Upper lobe of left lung (tissue), 6 donors: ENCODE measurements at regions not wholly inside any gene's neighbourhood (a gene's known extent, or its start where the extent isn't known, plus 50 kb on each side); places are given as distances from the start of the nearest gene placed in this dataset.
"Not testable (repeated sequence)": the region's sequence is repeated elsewhere in the genome, so short reads cannot be mapped to it uniquely, and the experiment has no call there.

Experiments
- ATAC-seq, 2 donors: fragments of 200-7000 bp; cut with Tn5 transposase; one replicate each; pipeline ENCODE4 v1.9.1; 2022; ENCODE audit warnings: mild to moderate bottlenecking in 2 of 2, moderate library complexity in 2 of 2; ENCODE audit not compliant: low FRiP score in 2 of 2
- DNase-seq, 2 donors: peaks; one replicate each; pipeline ENCODE4 v3.0.0-alpha.2; 2019 to 2020
- H3K27ac ChIP-seq, 4 donors: fragments of 200-600 bp; sonication (generic); one replicate each; pipeline ENCODE4 v1.5.1; 2016 to 2019
- H3K27me3 ChIP-seq, 4 donors: fragments of 200-600 bp; sonication (generic); one replicate each; pipeline ENCODE4 v1.5.1; 2017 to 2019
- H3K36me3 ChIP-seq, 4 donors: fragments of 200-600 bp; sonication (generic); one replicate each; pipeline ENCODE4 v1.5.1; 2016 to 2019
- H3K4me1 ChIP-seq, 4 donors: fragments of 200-600 bp; sonication (generic); one replicate each; pipeline ENCODE4 v1.5.1; 2018 to 2019
- H3K4me3 ChIP-seq, 4 donors: fragments of 200-600 bp; sonication (generic); one replicate each; pipeline ENCODE4 v1.5.1; 2017 to 2019; ENCODE audit warnings: mild to moderate bottlenecking in 2 of 4, moderate library complexity in 1 of 4
- H3K9me3 ChIP-seq, 4 donors: fragments of 200-600 bp; sonication (generic); one replicate each; pipeline ENCODE4 v1.5.1; 2018 to 2019
- EP300 ChIP-seq, 4 donors: sonication (generic); formaldehyde crosslinking; IDR thresholded peaks; one replicate each; pipeline ENCODE4 v1.5.1; 2017; ENCODE audit warnings: antibody characterized with exemption in 4 of 4, control low read depth in 2 of 4
- POLR2A ChIP-seq, 4 donors: fragments of 450-650 bp; IDR thresholded peaks; one replicate each; pipeline ENCODE4 v1.5.1; 2016 to 2017; ENCODE audit warnings: antibody characterized with exemption in 4 of 4, mild to moderate bottlenecking in 2 of 4
- POLR2AphosphoS5 ChIP-seq, 2 donors: sonication (generic); formaldehyde crosslinking; IDR thresholded peaks; one replicate each; pipeline ENCODE4 v1.5.1; 2017; ENCODE audit warnings: antibody characterized with exemption in 2 of 2
- WGBS, 2 donors: methylation state at CpG; one replicate each; pipeline ENCODE4 v1.1.5; 2017 to 2018; 5-methylcytosine and 5-hydroxymethylcytosine counted together
- TF ChIP-seq, protein P1 (sequence below), 6 experiments: fragments of 450-650 bp in 4 of 6; fragments of 200-600 bp in 2 of 6; sonication (generic) in 2 of 6; IDR thresholded peaks; one replicate each; pipeline ENCODE4 v1.5.1; 2016 to 2019; ENCODE audit warnings: antibody characterized with exemption in 6 of 6
- donor health status: DM: no; HTN: no; CAD: no; lungs with moderate emphysema.
- donor health status: DM: no; HTN: yes; CAD: no; lungs with severe emphysema.

DNA sequence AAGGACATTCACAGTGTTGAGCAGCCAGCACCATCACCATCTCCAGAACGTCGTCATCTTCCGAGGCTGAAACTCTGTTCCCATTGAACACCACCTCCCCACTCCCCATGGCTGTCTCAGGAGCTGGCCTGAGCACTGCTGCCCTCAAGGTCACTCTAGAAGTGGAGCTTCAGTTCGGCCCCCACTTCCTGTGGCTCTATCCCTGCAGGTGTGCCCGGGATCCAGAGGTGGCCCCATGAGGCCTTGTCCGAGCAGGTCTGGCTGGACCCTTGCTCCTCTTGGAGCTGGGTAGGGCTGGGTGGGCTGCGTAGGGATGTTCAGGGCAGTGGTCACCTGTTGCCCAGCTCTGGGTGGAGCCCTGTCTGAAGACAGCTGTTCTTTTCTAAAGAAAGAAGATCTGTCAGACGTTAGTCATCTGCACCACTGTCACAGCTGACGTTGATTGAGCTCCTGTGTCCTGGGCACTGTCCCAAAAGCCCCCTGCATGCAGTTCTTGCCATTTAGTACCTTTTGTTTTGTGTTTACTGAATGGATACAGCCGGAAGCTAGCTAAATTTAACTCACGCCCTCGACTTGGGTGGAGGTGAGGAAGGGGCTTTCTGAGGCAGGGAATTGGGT lies 75.5 kb upstream of the CLDN5 start:
- no peak for TF ChIP-seq POLR2A (IDR thresholded peaks at IDR 0.05)
- TF ChIP-seq POLR2AphosphoS5 (IDR thresholded peaks at IDR 0.05): peak in 1 of 2 donors; percentile 63
- TF ChIP-seq, protein P1, sequence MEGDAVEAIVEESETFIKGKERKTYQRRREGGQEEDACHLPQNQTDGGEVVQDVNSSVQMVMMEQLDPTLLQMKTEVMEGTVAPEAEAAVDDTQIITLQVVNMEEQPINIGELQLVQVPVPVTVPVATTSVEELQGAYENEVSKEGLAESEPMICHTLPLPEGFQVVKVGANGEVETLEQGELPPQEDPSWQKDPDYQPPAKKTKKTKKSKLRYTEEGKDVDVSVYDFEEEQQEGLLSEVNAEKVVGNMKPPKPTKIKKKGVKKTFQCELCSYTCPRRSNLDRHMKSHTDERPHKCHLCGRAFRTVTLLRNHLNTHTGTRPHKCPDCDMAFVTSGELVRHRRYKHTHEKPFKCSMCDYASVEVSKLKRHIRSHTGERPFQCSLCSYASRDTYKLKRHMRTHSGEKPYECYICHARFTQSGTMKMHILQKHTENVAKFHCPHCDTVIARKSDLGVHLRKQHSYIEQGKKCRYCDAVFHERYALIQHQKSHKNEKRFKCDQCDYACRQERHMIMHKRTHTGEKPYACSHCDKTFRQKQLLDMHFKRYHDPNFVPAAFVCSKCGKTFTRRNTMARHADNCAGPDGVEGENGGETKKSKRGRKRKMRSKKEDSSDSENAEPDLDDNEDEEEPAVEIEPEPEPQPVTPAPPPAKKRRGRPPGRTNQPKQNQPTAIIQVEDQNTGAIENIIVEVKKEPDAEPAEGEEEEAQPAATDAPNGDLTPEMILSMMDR (IDR thresholded peaks at IDR 0.05): no peak
- peak in 2 of 4 donors; percentile 75 to 92 for TF ChIP-seq EP300 (IDR thresholded peaks at IDR 0.05)
- H3K4me1 ChIP-seq: peaks cover 19 to 35% (median 23%) of the 10 kb centered on the region in 4 donors
- no peaks in the 10 kb centered on the region for H3K9me3 ChIP-seq
- WGBS, 2 donors: 76 to 85% methylated on average over 10 to 11 of the region's 12 CpGs
- no peak for DNase-seq
- no peak overlapping the region for H3K4me3 ChIP-seq
- no peak for ATAC-seq
- no peaks in the 10 kb centered on the region for H3K36me3 ChIP-seq
- H3K27ac ChIP-seq: peak overlapping the region; percentile 57 to 87 (median 76)
- no peaks in the 10 kb centered on the region for H3K27me3 ChIP-seq

DNA sequence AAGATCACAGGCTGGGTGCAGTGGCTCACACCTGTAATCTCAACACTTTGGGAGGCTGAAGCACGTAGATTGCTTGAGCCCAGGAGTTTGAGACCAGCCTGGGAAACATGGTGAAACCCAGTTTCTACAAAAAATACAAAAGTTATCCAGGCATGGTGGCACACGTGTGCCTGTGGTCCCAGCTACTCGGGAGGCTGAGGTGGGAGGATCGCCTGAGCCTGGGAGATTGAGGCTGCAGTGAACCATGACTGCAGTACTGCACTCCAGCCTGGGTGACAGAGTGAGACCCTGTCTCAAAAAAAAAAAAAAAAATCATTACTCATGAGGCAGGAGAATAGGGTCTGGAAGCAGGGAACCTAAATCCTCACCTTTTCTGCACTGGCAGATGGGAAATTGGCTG lies 79.1 kb upstream of the CLDN5 start:
- not testable (repeated sequence) for DNase-seq, H3K36me3 ChIP-seq, ATAC-seq, H3K9me3 ChIP-seq, H3K27me3 ChIP-seq, H3K27ac ChIP-seq, H3K4me3 ChIP-seq
- H3K4me1 ChIP-seq: peaks cover 15 to 40% (median 33%) of the 10 kb centered on the region in 4 donors
- 83 to 89% methylated on average over 4 of the region's 4 CpGs for WGBS, 2 donors

DNA sequence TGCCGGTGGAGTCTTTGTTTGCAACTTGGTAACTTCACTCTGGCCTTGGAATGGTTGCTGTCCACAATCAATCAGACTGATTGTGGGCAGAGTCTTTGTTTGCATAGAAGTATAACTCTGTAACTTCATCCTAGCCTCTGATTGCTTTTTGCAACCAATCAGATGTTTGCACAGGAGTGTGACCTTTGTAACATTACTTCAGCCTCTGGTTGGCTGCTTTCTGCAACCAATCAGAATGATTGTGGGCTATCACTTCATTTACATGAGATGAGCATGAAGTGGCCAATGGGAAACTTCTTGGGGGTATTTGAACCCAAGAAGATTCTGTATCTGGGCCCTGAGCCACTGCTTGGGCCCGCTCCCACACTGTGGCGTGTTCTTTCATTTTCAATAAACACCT lies 79.6 kb upstream of the CLDN5 start:
- TF ChIP-seq EP300 (IDR thresholded peaks at IDR 0.05) (no peak), POLR2AphosphoS5 (IDR thresholded peaks at IDR 0.05) (no peak), POLR2A (IDR thresholded peaks at IDR 0.05) (no peak)
- TF ChIP-seq, protein P1 (IDR thresholded peaks at IDR 0.05): no peak
- peaks cover 11 to 38% (median 29%) of the 10 kb centered on the region in 4 donors for H3K4me1 ChIP-seq
- H3K27me3 ChIP-seq: no peaks in the 10 kb centered on the region
- no peak for ATAC-seq
- H3K27ac ChIP-seq: no peak overlapping the region
- no peak for DNase-seq
- no peak overlapping the region for H3K4me3 ChIP-seq
- WGBS, 2 donors: 92 to 98% methylated on average over 3 of the region's 3 CpGs
- H3K36me3 ChIP-seq: no peaks in the 10 kb centered on the region
- no peaks in the 10 kb centered on the region for H3K9me3 ChIP-seq

DNA sequence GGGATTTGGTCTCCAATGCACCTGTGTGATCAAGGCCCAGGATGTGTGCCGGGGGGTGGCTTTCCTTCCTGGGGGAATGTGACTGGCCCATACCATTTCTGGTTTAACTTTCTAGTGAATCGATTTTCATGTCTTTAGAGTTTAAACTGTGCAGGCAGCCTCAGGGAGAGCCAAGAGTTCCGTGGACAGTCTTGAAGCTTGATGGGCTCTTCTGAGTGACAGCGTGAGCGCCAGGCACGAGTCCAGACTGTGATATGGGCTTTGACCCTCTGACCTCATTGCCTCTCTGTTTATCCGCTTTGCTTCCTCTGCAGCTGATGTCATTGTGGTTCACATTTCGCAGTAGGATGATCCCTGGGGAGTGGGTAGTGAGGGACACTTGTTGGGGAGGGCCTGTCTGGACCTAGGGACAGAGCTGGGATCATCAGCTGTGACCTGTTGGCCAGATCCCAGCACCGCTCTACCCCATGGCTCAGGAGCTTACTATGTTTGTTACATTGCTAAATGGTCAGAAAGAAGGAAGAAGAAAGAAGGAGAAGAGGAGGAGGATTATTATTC lies 80.6 kb upstream of the CLDN5 start:
- 55 to 67% methylated on average over 9 of the region's 9 CpGs for WGBS, 2 donors
- Histone ChIP-seq H3K4me1 (peaks cover 8 to 34% (median 24%) of the 10 kb centered on the region in 4 donors), H3K4me3 (no peak overlapping the region), H3K27me3 (no peaks in the 10 kb centered on the region), H3K27ac (peak overlapping the region; percentile 5 to 73 (median 29)), H3K36me3 (no peaks in the 10 kb centered on the region), H3K9me3 (no peaks in the 10 kb centered on the region)
- DNase-seq: no peak
- TF ChIP-seq EP300 (IDR thresholded peaks at IDR 0.05) (peak in 2 of 4 donors; percentile 63 to 86), POLR2A (IDR thresholded peaks at IDR 0.05) (no peak), POLR2AphosphoS5 (IDR thresholded peaks at IDR 0.05) (peak; percentile 74 to 85)
- no peak for ATAC-seq

DNA sequence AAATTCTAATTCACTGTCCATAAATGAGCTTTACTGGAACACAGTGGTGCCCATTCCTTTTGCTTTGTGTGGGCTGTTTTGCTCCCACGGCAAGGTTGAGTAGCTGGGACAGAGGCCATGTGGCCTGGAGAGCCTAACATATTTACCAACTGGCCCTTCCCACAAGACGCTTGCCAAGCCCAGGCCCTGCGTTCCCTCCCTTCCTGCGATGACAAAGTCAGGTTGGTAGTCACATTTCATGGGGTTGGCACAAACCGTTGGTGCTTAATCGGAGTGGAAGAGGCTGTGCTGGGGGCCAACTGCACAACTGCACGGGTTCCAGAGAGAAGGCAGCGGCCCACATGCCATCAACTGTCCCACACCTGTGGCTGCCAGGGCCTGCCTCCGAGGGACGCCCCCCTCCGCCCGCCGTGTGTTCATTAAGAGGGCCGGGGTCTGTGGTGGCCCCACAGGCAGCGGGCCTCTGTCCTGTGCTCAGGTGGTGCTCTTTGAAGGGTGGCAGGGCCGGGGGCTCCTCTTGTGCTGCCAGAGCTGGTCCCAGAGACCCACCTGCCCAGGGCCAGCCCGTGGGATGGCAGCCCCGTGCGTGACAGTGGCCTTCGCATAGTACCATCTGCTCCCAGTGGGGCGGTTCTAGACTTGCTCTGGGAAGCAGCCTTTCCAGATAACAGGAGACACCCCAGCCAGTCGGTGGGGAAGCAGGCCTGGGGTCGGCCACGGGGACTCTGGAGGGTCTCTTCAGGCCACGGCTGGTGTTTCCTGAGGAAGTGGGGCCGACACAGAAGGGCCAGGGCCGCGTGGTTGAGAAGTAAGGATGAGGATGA lies 81.5 kb upstream of the CLDN5 start:
- H3K27me3 ChIP-seq: no peaks in the 10 kb centered on the region
- no peaks in the 10 kb centered on the region for H3K36me3 ChIP-seq
- H3K9me3 ChIP-seq: no peaks in the 10 kb centered on the region
- WGBS, 2 donors: 66 to 83% methylated on average over 18 to 19 of the region's 28 CpGs
- ATAC-seq: no peak
- H3K4me3 ChIP-seq: no peak overlapping the region
- H3K27ac ChIP-seq: peak overlapping the region; percentile 5 to 73 (median 29)
- peak in 1 of 2 donors; percentile 72 for DNase-seq
- H3K4me1 ChIP-seq: peaks cover 8 to 31% (median 24%) of the 10 kb centered on the region in 4 donors
- TF ChIP-seq EP300 (IDR thresholded peaks at IDR 0.05): peak in 1 of 4 donors; percentile 5
- peak in 1 of 2 donors; percentile 59 for TF ChIP-seq POLR2AphosphoS5 (IDR thresholded peaks at IDR 0.05)
- TF ChIP-seq, protein P1 (IDR thresholded peaks at IDR 0.05): no peak
- no peak for TF ChIP-seq POLR2A (IDR thresholded peaks at IDR 0.05)
